ENCODE measurements at regions not wholly inside any gene's neighbourhood (a gene's known extent, or its start where the extent isn't known, plus 50 kb on each side); places are given as distances from the start of the nearest gene placed in this dataset.

GRCh38 chr15:96223939-96224338 lies 106.6 kb upstream of the NR2F2 start:
- H3K79me2 ChIP-seq (ENCODE audit: insufficient read depth, low read length) = no peaks in the 10 kb centered on the region
- no peaks in the 10 kb centered on the region for H3F3A ChIP-seq (ENCODE audit: low read depth)
- no peak for TF ChIP-seq EZH2phosphoT487 (IDR thresholded peaks at IDR 0.05; ENCODE audit: borderline replicate concordance)
- no peak for TF ChIP-seq CTCF (conservative IDR thresholded peaks at IDR 0.05; ENCODE audit: low read length)
- H3K9me2 ChIP-seq (replicated peaks; ENCODE audit: low read depth, low read length) = no peaks in the 10 kb centered on the region
- no peaks in the 10 kb centered on the region for H3K36me3 ChIP-seq (ENCODE audit: insufficient read depth, low read length)
- H3K4me1 ChIP-seq (ENCODE audit: insufficient read depth, low read length, poor library complexity, severe bottlenecking) = no peaks in the 10 kb centered on the region
- peaks cover 6% of the 10 kb centered on the region for H3K27me3 ChIP-seq (ENCODE audit: insufficient read depth, low read length, poor library complexity, severe bottlenecking)
- no peak overlapping the region for H2AFZ ChIP-seq (ENCODE audit: low read length)
- no peak overlapping the region for H3K4me3 ChIP-seq (ENCODE audit: low read length, poor library complexity, severe bottlenecking)
- no peak overlapping the region for H3K4me2 ChIP-seq (ENCODE audit: low read depth, low read length, poor library complexity, severe bottlenecking)
- H3K9ac ChIP-seq (ENCODE audit: low read depth, low read length, poor library complexity, severe bottlenecking) = no peak overlapping the region
- no peaks in the 10 kb centered on the region for H4K20me1 ChIP-seq (ENCODE audit: insufficient read depth, low read length, poor library complexity, severe bottlenecking)
- no peaks in the 10 kb centered on the region for H3K9me3 ChIP-seq (ENCODE audit: insufficient read depth, low read depth, low read length)

DNA sequence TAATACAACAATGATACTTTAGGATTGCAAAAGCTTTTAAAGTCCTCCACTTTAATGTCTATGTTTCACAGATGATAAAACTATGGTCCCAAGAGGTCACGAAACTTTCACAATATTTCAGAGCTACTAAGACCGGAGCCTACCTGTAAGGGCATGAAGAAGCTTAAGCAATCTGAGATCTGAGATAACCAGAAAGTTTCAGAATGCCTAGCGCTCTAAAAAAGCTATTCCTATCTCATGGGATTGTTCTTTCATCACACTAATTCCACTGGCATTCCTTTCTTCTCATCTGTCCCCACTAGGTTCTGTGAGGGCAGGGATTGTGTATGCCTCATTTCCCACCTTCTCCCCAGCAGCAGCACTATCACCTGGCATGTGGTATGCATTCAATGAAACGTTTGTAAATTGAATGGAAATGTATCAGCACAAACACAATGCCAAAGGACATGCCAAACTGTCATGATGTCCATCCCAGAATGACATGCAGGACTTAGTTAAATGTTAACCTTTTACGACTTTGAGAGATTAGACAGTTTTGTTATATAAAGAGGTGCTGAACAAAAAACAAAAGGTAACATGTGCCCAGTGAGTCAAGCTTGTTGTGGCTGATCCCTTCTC lies 104.7 kb upstream of the NR2F2 start:
- Histone ChIP-seq H3K4me1 (ENCODE audit: insufficient read depth, low read length, poor library complexity, severe bottlenecking) (no peaks in the 10 kb centered on the region), H2AFZ (ENCODE audit: low read length) (no peak overlapping the region), H3K27me3 (ENCODE audit: insufficient read depth, low read length, poor library complexity, severe bottlenecking) (peaks cover 6% of the 10 kb centered on the region), H3F3A (ENCODE audit: low read depth) (no peaks in the 10 kb centered on the region), H3K4me2 (ENCODE audit: low read depth, low read length, poor library complexity, severe bottlenecking) (no peak overlapping the region), H3K9ac (ENCODE audit: low read depth, low read length, poor library complexity, severe bottlenecking) (no peak overlapping the region), H3K9me2 (replicated peaks; ENCODE audit: low read depth, low read length) (no peaks in the 10 kb centered on the region), H3K36me3 (ENCODE audit: insufficient read depth, low read length) (no peaks in the 10 kb centered on the region), H4K20me1 (ENCODE audit: insufficient read depth, low read length, poor library complexity, severe bottlenecking) (no peaks in the 10 kb centered on the region), H3K79me2 (ENCODE audit: insufficient read depth, low read length) (no peaks in the 10 kb centered on the region), H3K4me3 (ENCODE audit: low read length, poor library complexity, severe bottlenecking) (no peak overlapping the region), H3K9me3 (ENCODE audit: insufficient read depth, low read depth, low read length) (no peaks in the 10 kb centered on the region)
- TF ChIP-seq EZH2phosphoT487 (IDR thresholded peaks at IDR 0.05; ENCODE audit: borderline replicate concordance) (no peak), CTCF (conservative IDR thresholded peaks at IDR 0.05; ENCODE audit: low read length) (no peak)

DNA sequence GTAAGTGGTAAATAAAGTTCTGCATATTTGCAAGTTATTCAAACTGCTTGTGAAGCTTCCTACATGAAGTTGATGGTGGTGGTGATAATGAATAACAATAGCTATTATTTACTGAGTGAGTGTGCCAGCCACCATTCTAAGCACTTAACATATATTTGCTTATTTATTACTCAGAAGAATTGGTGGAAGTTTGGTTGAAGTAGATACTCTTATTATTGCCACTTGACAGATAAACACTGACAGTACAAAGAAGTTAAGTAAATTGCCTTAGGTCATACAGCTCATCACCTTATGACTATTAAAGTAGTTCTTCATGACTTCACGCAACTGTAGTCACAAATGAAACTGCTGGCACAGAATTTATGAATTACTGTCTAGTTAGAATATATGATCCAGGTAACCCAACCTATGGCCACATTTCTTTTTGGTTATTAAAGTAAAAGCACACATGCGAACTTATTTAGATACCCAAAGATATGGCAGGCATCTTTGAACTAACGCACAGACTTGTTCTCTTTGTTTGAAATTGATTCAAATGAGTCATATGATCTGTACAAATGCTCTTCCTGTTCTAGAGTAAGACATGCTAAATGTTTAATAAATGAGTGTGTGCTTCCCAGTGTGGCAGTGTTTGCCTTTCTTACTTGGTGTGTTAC lies 99.8 kb upstream of the NR2F2 start:
- no peak overlapping the region for H3K9ac ChIP-seq (ENCODE audit: low read depth, low read length, poor library complexity, severe bottlenecking)
- no peaks in the 10 kb centered on the region for H3K4me1 ChIP-seq (ENCODE audit: insufficient read depth, low read length, poor library complexity, severe bottlenecking)
- H3K9me3 ChIP-seq (ENCODE audit: insufficient read depth, low read depth, low read length) = no peaks in the 10 kb centered on the region
- no peak overlapping the region for H3K4me2 ChIP-seq (ENCODE audit: low read depth, low read length, poor library complexity, severe bottlenecking)
- H2AFZ ChIP-seq (ENCODE audit: low read length) = no peak overlapping the region
- H3K79me2 ChIP-seq (ENCODE audit: insufficient read depth, low read length) = no peaks in the 10 kb centered on the region
- H3K36me3 ChIP-seq (ENCODE audit: insufficient read depth, low read length) = no peaks in the 10 kb centered on the region
- H4K20me1 ChIP-seq (ENCODE audit: insufficient read depth, low read length, poor library complexity, severe bottlenecking) = no peaks in the 10 kb centered on the region
- no peak overlapping the region for H3K4me3 ChIP-seq (ENCODE audit: low read length, poor library complexity, severe bottlenecking)
- no peaks in the 10 kb centered on the region for H3F3A ChIP-seq (ENCODE audit: low read depth)
- TF ChIP-seq EZH2phosphoT487 (IDR thresholded peaks at IDR 0.05; ENCODE audit: borderline replicate concordance) (no peak), CTCF (conservative IDR thresholded peaks at IDR 0.05; ENCODE audit: low read length) (no peak)
- no peaks in the 10 kb centered on the region for H3K9me2 ChIP-seq (replicated peaks; ENCODE audit: low read depth, low read length)
- no peaks in the 10 kb centered on the region for H3K27me3 ChIP-seq (ENCODE audit: insufficient read depth, low read length, poor library complexity, severe bottlenecking)
